ENCODE measurements at regions not wholly inside any gene's neighbourhood (a gene's known extent, or its start where the extent isn't known, plus 50 kb on each side); places are given as distances from the start of the nearest gene placed in this dataset.

DNA sequence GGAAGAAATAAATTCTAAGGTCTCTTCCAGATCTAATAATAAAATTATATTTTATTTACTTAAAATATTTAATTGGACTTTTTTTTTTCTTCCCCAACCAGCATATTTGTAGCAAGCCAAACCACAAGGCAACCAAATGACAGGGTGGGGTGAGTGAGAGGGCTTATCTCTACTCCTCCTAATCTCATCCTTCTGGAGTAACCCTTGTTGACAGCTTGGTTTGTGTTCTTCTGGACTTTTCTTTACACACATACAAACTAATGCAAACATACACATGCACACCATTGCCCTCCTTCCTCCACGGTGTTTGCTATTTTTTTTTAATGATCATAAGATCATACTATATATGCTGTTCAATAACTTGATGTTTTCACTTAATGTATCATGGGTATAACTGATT is 383.1 kb downstream of the DLEU7 start:
- H3K27ac ChIP-seq (ENCODE audit: low read length), result no peak overlapping the region
- Mint-ChIP-seq H3K27me3 (ENCODE audit: low read depth in 2 of 2) (peaks cover 0 to 2% of the 10 kb centered on the region in 2 donors), H3K4me1 (peaks cover 6 to 10% of the 10 kb centered on the region in 2 donors), H3K4me3 (peak overlapping the region; percentile 14), H3K36me3 (no peaks in the 10 kb centered on the region), H3K27ac (peak overlapping the region in 1 of 2 donors; percentile 5), H3K9me3 (no peaks in the 10 kb centered on the region)
- H3K4me1 ChIP-seq (ENCODE audit: control insufficient read depth, insufficient read depth, low read length), result no peaks in the 10 kb centered on the region
- intact Hi-C loops (cut with micrococcal nuclease), result no loop called here
- no peaks in the 10 kb centered on the region for H3K36me3 ChIP-seq (ENCODE audit: control insufficient read depth, insufficient read depth, low read length)
- ATAC-seq (no peak), DNase-seq (no peak)
- WGBS (ENCODE audit: insufficient coverage), result no CpG with 5 or more reads among the region's 1 CpG
- H3K9me3 ChIP-seq (ENCODE audit: control insufficient read depth, insufficient read depth, low read length), result no peaks in the 10 kb centered on the region
- no peaks in the 10 kb centered on the region for H3K27me3 ChIP-seq (ENCODE audit: control insufficient read depth, insufficient read depth, low read length)
- TF ChIP-seq, protein P1, sequence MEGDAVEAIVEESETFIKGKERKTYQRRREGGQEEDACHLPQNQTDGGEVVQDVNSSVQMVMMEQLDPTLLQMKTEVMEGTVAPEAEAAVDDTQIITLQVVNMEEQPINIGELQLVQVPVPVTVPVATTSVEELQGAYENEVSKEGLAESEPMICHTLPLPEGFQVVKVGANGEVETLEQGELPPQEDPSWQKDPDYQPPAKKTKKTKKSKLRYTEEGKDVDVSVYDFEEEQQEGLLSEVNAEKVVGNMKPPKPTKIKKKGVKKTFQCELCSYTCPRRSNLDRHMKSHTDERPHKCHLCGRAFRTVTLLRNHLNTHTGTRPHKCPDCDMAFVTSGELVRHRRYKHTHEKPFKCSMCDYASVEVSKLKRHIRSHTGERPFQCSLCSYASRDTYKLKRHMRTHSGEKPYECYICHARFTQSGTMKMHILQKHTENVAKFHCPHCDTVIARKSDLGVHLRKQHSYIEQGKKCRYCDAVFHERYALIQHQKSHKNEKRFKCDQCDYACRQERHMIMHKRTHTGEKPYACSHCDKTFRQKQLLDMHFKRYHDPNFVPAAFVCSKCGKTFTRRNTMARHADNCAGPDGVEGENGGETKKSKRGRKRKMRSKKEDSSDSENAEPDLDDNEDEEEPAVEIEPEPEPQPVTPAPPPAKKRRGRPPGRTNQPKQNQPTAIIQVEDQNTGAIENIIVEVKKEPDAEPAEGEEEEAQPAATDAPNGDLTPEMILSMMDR (IDR thresholded peaks at IDR 0.05), result no peak
- H3K4me3 ChIP-seq (ENCODE audit: low read length), result no peak overlapping the region

DNA sequence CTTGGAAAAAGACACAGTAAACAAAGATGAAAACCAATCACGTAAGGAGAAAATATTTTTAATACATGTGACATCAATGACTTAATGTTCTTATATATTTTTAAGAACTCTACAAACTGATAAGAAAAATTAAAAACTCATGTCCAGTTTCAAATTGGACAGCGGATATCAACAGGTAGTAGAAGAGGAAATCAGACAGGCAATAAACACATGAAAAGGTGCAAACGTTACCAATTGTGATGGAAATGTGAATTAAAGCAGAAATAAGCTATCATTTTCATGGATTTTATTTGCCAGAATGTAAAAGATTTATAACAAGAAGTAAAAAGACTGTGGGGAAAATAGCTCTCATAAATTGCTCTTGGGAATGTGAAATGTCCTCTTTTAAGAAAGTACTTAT is 382.3 kb downstream of the DLEU7 start:
- H3K9me3 ChIP-seq (ENCODE audit: control insufficient read depth, insufficient read depth, low read length), result no peaks in the 10 kb centered on the region
- intact Hi-C loops (cut with micrococcal nuclease), result no loop called here
- ATAC-seq (no peak), DNase-seq (no peak)
- H3K27me3 ChIP-seq (ENCODE audit: control insufficient read depth, insufficient read depth, low read length), result no peaks in the 10 kb centered on the region
- Mint-ChIP-seq H3K36me3 (no peaks in the 10 kb centered on the region), H3K27me3 (ENCODE audit: low read depth in 2 of 2) (peaks cover 0 to 2% of the 10 kb centered on the region in 2 donors), H3K4me1 (peaks cover 6 to 10% of the 10 kb centered on the region in 2 donors), H3K27ac (no peak overlapping the region), H3K9me3 (no peaks in the 10 kb centered on the region), H3K4me3 (no peak overlapping the region)
- no peaks in the 10 kb centered on the region for H3K4me1 ChIP-seq (ENCODE audit: control insufficient read depth, insufficient read depth, low read length)
- H3K36me3 ChIP-seq (ENCODE audit: control insufficient read depth, insufficient read depth, low read length), result no peaks in the 10 kb centered on the region
- no peak overlapping the region for H3K4me3 ChIP-seq (ENCODE audit: low read length)
- TF ChIP-seq, protein P1 (IDR thresholded peaks at IDR 0.05), result no peak
- 100% methylated on average over 2 of the region's 3 CpGs for WGBS (ENCODE audit: insufficient coverage)
- no peak overlapping the region for H3K27ac ChIP-seq (ENCODE audit: low read length)

DNA sequence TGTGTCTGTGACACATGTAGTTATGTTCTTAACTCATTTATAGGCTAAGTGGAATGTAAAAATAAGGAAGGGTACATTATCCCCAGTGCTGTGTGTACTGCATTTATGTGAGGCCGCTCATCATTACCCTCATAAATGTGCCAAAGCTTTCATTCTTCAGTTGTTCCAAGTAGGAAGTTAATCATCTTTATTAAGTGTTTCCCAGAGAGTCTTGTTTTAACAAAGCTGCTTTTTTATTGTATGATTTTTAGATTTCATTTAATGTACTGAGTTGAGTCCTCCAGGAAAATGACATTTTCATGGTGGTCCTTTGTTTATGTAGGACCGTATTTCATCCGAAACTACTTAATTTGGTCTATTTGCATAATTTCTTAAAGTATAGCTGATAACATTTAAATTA is 379.8 kb downstream of the DLEU7 start:
- Histone ChIP-seq H3K27me3 (ENCODE audit: control insufficient read depth, insufficient read depth, low read length) (no peaks in the 10 kb centered on the region), H3K9me3 (ENCODE audit: control insufficient read depth, insufficient read depth, low read length) (no peaks in the 10 kb centered on the region), H3K27ac (ENCODE audit: low read length) (no peak overlapping the region), H3K4me1 (ENCODE audit: control insufficient read depth, insufficient read depth, low read length) (no peaks in the 10 kb centered on the region), H3K36me3 (ENCODE audit: control insufficient read depth, insufficient read depth, low read length) (no peaks in the 10 kb centered on the region), H3K4me3 (ENCODE audit: low read length) (no peak overlapping the region)
- Mint-ChIP-seq H3K4me3 (no peak overlapping the region), H3K4me1 (peaks cover 6 to 10% of the 10 kb centered on the region in 2 donors), H3K9me3 (no peaks in the 10 kb centered on the region), H3K27ac (no peak overlapping the region), H3K27me3 (ENCODE audit: low read depth in 2 of 2) (peaks cover 5 to 17% of the 10 kb centered on the region in 2 donors), H3K36me3 (no peaks in the 10 kb centered on the region)
- DNase-seq (no peak), ATAC-seq (no peak)
- TF ChIP-seq, protein P1 (IDR thresholded peaks at IDR 0.05), result no peak
- WGBS (ENCODE audit: insufficient coverage), result 100% methylated on average over 1 of the region's 3 CpGs
- intact Hi-C loops (cut with micrococcal nuclease), result no loop called here
